Spleen (tissue), 3 donors: ENCODE measurements at regions not wholly inside any gene's neighbourhood (a gene's known extent, or its start where the extent isn't known, plus 50 kb on each side); places are given as distances from the start of the nearest gene placed in this dataset.

Experiments used
- POLR2A ChIP-seq, 3 donors: fragments of 450-650 bp; IDR thresholded peaks; one replicate each; pipeline ENCODE4 v1.5.1; 2017; ENCODE audit warnings: antibody characterized with exemption in 3 of 3, mild to moderate bottlenecking in 1 of 3
- POLR2AphosphoS5 ChIP-seq, 3 donors: sonication (generic); formaldehyde crosslinking; IDR thresholded peaks; one replicate each; pipeline ENCODE4 v1.5.1; 2017; ENCODE audit warnings: antibody characterized with exemption in 3 of 3

GRCh38 chr12:3350432-3350831, 140.6 kb upstream of the PRMT8 start:
- TF ChIP-seq POLR2A (IDR thresholded peaks at IDR 0.05), result no peak
- TF ChIP-seq POLR2AphosphoS5 (IDR thresholded peaks at IDR 0.05), result no peak
